ENCODE measurements at regions not wholly inside any gene's neighbourhood (a gene's known extent, or its start where the extent isn't known, plus 50 kb on each side); places are given as distances from the start of the nearest gene placed in this dataset.

GRCh38 chr18:6629635-6630140, 99.8 kb upstream of the ARHGAP28 start:
- intact Hi-C loops (cut with DNase I): loop anchor here in 1 of 2 donors (10.0 kb wide), 1 partner anchor 85 kb away; no protein-coding TSS in a partner anchor
- no peak for DNase-seq (ENCODE audit: low spot score)

DNA sequence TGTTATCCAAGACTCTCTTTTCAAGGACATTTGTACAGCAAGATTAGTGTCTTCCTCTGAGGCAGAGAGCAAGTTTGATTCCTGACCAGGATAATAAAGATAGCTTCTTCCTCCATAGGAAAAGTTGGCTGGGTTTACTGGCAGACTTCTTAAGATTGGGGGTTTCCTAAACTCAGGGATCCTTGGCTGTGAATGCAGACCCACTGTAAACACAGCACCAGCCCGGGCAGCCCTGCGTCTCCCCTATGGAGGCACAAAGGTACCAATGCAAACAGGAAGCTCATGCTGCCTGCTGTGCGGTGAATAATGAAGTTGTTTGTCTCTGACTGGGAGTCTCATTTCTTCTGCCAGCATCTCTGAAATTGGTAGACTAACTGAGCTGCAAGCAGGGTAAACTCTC, 96.2 kb upstream of the ARHGAP28 start:
- intact Hi-C loops (cut with DNase I): loop anchor here in 1 of 2 donors (10.0 kb wide), 1 partner anchor 81 kb away; no protein-coding TSS in a partner anchor
- no peak for DNase-seq (ENCODE audit: low spot score)

GRCh38 chr18:6636091-6636490, 93.4 kb upstream of the ARHGAP28 start:
- intact Hi-C loops (cut with DNase I): loop anchor here in 1 of 2 donors (10.0 kb wide), 1 partner anchor 79 kb away; no protein-coding TSS in a partner anchor
- no peak for DNase-seq (ENCODE audit: low spot score)

DNA sequence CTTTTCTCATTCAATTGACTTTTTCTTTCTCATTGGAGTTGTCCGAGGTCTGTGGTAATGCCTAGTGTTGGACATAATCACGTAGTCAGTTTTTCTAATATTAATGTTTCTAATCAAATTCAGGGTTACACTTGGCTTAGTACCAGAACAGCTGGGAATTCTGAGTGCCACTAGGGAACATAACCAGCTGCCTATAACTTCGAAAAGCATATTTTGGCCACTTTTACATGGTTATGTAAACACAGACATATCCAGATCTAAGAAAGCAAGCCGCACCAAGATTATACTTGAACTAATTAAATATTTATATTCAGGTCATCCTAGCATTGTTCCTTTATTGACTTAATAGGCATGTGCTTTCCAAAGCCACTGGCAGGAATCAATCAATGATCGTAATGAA, 91.1 kb upstream of the ARHGAP28 start:
- intact Hi-C loops (cut with DNase I): loop anchor here in 1 of 2 donors (10.0 kb wide), 1 partner anchor 76 kb away; no protein-coding TSS in a partner anchor
- DNase-seq (ENCODE audit: low spot score): no peak

DNA sequence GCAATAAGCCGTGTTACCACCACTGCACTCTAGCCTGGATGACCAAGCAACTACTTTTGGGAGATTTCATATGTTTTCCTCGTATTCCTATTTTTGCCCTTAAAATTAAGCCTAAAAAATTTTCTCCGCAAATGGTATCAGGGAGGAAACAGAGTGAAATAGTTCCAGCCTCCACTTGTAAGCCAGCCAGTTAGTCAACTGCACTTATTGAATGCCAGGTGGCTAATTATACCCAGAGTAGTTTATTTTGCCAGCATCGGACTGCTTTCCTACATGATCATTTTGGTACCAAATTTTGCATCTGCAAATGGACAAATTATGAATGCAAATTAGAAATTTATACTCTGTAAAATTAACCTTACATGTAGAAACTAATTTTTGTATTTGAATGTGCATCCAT, 90.2 kb upstream of the ARHGAP28 start:
- intact Hi-C loops (cut with DNase I): loop anchor here in 1 of 2 donors (10.0 kb wide), 1 partner anchor 75 kb away; no protein-coding TSS in a partner anchor

GRCh38 chr18:6644836-6645627, 84.5 kb upstream of the ARHGAP28 start:
- no peak for DNase-seq (ENCODE audit: low spot score)
- intact Hi-C loops (cut with DNase I): loop anchor here in 1 of 2 donors (10.0 kb wide), 1 partner anchor 70 kb away; no protein-coding TSS in a partner anchor

More for the DNA sequence above, 90.2 kb upstream of the ARHGAP28 start:
- no peak for DNase-seq (ENCODE audit: low spot score)

- no peak for DNase-seq (ENCODE audit: low spot score)
- intact Hi-C loops (cut with DNase I): loop anchor here in 1 of 2 donors (10.0 kb wide), 1 partner anchor 68 kb away; no protein-coding TSS in a partner anchor
Measured at GRCh38 chr18:6646801-6647200, 82.7 kb upstream of the ARHGAP28 start.

GRCh38 chr18:6648581-6648980, 80.9 kb upstream of the ARHGAP28 start:
- intact Hi-C loops (cut with DNase I): loop anchor here in 1 of 2 donors (10.0 kb wide), 1 partner anchor 66 kb away; no protein-coding TSS in a partner anchor
- DNase-seq (ENCODE audit: low spot score): no peak

GRCh38 chr18:6649421-6650126, 79.9 kb upstream of the ARHGAP28 start:
- no peak for DNase-seq (ENCODE audit: low spot score)
- intact Hi-C loops (cut with DNase I): loop anchor here in 1 of 2 donors (10.0 kb wide), 1 partner anchor 65 kb away; no protein-coding TSS in a partner anchor

DNA sequence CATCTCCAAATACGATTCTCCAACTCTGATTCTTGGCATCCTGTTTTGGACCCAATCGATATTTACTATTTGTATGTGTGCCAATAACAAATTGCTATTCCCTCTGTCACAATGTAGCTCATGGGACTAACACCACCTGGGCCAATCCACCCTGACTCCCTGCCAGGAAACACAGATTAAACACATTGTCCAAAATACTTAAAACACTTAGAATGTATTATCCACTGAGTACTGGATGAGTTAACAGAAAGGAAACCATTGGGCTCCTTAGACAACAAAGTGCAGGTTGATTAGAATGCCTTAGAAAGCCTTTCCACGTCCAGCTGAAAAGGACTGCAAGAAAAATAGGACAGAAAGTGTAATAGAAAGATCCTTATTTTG, 79.4 kb upstream of the ARHGAP28 start:
- intact Hi-C loops (cut with DNase I): no loop called here

GRCh38 chr18:6650747-6651146, 78.8 kb upstream of the ARHGAP28 start:
- DNase-seq (ENCODE audit: low spot score): no peak
- intact Hi-C loops (cut with DNase I): no loop called here

More for the DNA sequence above, 79.4 kb upstream of the ARHGAP28 start:
- no peak for DNase-seq (ENCODE audit: low spot score)

DNA sequence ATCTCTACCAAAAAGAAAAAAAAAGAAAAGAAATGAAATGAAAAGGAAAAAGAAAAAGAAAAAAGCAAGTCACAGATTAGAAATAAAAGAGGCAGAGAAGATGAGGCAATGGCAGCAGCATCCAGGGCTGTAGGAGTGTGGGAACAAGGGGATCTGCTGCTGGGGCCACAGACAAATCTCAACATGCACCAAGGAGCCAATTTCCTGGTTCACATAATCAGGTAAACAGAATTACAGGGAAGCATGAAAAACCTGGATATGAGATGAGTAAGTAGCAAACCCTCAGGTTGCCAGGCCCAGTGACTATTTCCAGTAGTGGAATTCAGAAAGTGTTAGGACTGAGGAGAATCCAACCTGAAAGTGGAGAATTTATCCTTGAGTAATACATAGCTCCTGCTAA, 77.4 kb upstream of the ARHGAP28 start:
- no peak for DNase-seq (ENCODE audit: low spot score)
- intact Hi-C loops (cut with DNase I): no loop called here

DNA sequence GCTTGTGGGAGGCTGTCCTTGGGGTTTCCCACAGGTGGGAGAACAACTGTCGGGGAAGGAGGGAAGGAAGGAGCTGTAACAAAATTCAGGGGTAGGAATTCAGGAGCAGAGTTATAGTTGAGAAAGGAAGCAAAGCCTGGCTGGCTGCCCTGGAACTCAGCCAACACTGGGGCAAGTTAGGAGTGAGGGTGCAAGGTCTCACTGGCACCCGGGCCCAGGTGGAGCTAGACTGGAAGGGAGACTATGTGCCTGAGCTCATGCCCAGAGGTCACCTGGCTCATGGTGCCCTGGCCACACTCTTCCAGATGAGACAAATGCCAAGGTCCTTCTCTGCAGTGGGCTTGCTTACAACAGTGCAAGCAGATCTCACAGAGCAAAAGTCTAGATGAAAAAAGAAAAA, 75.6 kb upstream of the ARHGAP28 start:
- DNase-seq (ENCODE audit: low spot score): no peak
- intact Hi-C loops (cut with DNase I): no loop called here

GRCh38 chr18:6659963-6660725, 69.4 kb upstream of the ARHGAP28 start:
- DNase-seq (ENCODE audit: low spot score): no peak
- intact Hi-C loops (cut with DNase I): no loop called here

- intact Hi-C loops (cut with DNase I): no loop called here
- DNase-seq (ENCODE audit: low spot score): no peak
Measured at GRCh38 chr18:6661692-6662415, 67.7 kb upstream of the ARHGAP28 start.

GRCh38 chr18:6666012-6666685, 63.4 kb upstream of the ARHGAP28 start:
- intact Hi-C loops (cut with DNase I): no loop called here
- no peak for DNase-seq (ENCODE audit: low spot score)

DNA sequence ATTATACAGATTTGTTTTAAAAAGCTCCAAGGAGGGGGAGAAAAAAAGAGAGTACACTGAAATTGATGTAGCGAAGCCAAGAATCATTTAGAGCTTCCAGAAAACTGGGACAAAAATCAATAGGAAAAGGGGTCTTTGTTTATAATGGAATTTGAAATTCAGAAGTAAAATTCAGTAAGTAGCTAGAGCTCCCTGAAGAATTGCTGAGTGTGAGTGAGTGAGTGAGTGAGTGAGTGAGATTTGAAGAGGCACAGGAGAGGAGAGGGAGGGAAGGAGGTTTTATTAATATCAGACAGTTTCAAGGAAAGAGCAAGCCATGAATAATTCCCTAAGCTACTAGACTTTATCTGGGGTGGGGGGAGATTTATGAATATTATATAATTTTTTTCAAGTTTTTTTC, 60.7 kb upstream of the ARHGAP28 start:
- intact Hi-C loops (cut with DNase I): no loop called here
- DNase-seq (ENCODE audit: low spot score): no peak

- intact Hi-C loops (cut with DNase I): no loop called here
- no peak for DNase-seq (ENCODE audit: low spot score)
Measured at GRCh38 chr18:6672821-6673308, 56.7 kb upstream of the ARHGAP28 start.
